ENCODE measurements at regions not wholly inside any gene's neighbourhood (a gene's known extent, or its start where the extent isn't known, plus 50 kb on each side); places are given as distances from the start of the nearest gene placed in this dataset.
"Not testable (repeated sequence)": the region's sequence is repeated elsewhere in the genome, so short reads cannot be mapped to it uniquely, and the experiment has no call there.

DNA sequence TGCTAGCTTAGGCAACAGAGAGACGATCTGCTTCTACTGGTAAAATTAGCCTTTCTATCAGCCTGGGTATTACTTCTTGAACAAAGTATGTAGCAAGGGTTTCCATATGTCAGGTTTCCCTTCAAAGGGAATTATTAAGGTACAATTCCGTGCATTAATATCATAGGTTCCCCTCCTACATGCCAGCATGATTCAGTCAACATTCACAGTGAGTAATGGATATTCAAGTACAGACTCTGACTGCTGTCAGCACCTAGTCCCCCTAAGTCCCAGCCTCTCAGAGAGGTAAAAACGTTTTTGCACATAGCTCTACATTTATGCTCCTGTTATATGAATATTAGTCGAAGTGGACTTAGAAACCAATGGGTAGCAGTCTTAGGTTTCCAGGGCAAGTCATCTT lies 322.4 kb upstream of the CCNG1 start:
- no peaks in the 10 kb centered on the region for H3K9me3 ChIP-seq (ENCODE audit: low read depth)
- no peak overlapping the region for H2AFZ ChIP-seq
- 78% methylated on average over 4 of the region's 4 CpGs for WGBS (ENCODE audit: low lambda C conversion rate, missing lambda C conversion rate)

DNA sequence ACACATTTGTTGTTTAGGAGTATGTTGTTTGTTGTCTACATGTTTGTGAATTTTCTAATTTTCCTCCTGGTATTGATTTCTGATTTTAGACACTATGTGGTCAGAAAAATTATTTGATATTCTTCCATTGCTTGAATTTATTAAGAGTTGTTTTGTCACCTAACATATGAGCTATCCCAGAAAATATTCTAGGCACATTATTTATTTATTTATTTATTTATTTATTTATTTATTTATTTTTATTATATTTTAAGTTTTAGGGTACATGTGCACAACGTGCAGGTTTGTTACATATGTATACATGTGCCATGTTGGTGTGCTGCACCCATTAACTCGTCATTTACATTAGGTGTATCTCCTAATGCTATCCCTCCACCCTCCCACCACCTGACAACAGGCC lies 320.8 kb upstream of the CCNG1 start:
- not testable (repeated sequence) for H4K20me1 ChIP-seq (ENCODE audit: insufficient read depth, poor library complexity, severe bottlenecking); DNase-seq (ENCODE audit: low spot score); H2AFZ ChIP-seq; H3K4me3 ChIP-seq; H3K9me3 ChIP-seq (ENCODE audit: low read depth); H3K27ac ChIP-seq; H3K79me2 ChIP-seq; H3K36me3 ChIP-seq (replicated peaks; ENCODE audit: insufficient read depth, low read depth); H3K4me2 ChIP-seq; H3K4me1 ChIP-seq (ENCODE audit: insufficient read depth); H3K27me3 ChIP-seq; H3K9me2 ChIP-seq (replicated peaks; ENCODE audit: insufficient read depth)
- 88% methylated on average over 2 of the region's 2 CpGs for WGBS (ENCODE audit: low lambda C conversion rate, missing lambda C conversion rate)

More for the DNA sequence above, 322.4 kb upstream of the CCNG1 start:
- DNase-seq (ENCODE audit: low spot score): no peak
- Histone ChIP-seq H3K4me1 (ENCODE audit: insufficient read depth) (no peaks in the 10 kb centered on the region), H3K4me2 (no peak overlapping the region), H3K27me3 (no peaks in the 10 kb centered on the region), H3K36me3 (replicated peaks; ENCODE audit: insufficient read depth, low read depth) (no peaks in the 10 kb centered on the region), H3K27ac (no peak overlapping the region), H3K79me2 (no peaks in the 10 kb centered on the region), H4K20me1 (ENCODE audit: insufficient read depth, poor library complexity, severe bottlenecking) (no peaks in the 10 kb centered on the region), H3K9me2 (replicated peaks; ENCODE audit: insufficient read depth) (no peaks in the 10 kb centered on the region), H3K4me3 (no peak overlapping the region)
- TF ChIP-seq EZH2phosphoT487 (IDR thresholded peaks at IDR 0.05; ENCODE audit: low read depth, severe bottlenecking, unreplicated experiment): no peak
- TF ChIP-seq, protein P1, sequence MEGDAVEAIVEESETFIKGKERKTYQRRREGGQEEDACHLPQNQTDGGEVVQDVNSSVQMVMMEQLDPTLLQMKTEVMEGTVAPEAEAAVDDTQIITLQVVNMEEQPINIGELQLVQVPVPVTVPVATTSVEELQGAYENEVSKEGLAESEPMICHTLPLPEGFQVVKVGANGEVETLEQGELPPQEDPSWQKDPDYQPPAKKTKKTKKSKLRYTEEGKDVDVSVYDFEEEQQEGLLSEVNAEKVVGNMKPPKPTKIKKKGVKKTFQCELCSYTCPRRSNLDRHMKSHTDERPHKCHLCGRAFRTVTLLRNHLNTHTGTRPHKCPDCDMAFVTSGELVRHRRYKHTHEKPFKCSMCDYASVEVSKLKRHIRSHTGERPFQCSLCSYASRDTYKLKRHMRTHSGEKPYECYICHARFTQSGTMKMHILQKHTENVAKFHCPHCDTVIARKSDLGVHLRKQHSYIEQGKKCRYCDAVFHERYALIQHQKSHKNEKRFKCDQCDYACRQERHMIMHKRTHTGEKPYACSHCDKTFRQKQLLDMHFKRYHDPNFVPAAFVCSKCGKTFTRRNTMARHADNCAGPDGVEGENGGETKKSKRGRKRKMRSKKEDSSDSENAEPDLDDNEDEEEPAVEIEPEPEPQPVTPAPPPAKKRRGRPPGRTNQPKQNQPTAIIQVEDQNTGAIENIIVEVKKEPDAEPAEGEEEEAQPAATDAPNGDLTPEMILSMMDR (IDR thresholded peaks at IDR 0.05; ENCODE audit: poor library complexity): no peak
- no peak for TF ChIP-seq EZH2 (IDR thresholded peaks at IDR 0.05; ENCODE audit: borderline replicate concordance)

DNA sequence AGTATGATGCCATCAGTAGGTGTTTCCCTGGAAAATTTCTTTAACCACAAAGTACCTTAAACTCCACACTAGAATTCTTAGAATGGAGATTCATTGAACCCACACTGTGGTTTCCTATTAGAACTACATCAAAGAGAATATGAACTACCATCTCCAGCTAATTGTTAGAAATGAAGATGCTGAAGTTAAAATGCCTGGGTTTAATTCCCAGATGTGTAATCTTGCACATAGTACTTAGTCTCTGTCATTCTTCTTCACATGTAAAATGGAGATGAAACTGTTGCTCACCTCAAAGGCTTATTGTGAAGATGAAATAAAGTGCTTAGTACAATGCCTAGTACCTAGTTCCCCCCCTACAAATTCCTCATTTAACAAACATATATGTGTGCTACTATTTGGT lies 303.3 kb upstream of the CCNG1 start:
- TF ChIP-seq EZH2 (IDR thresholded peaks at IDR 0.05; ENCODE audit: borderline replicate concordance): no peak
- TF ChIP-seq, protein P1 (IDR thresholded peaks at IDR 0.05; ENCODE audit: poor library complexity): no peak
- TF ChIP-seq EZH2phosphoT487 (IDR thresholded peaks at IDR 0.05; ENCODE audit: low read depth, severe bottlenecking, unreplicated experiment): no peak
- no peak overlapping the region for H2AFZ ChIP-seq
- no peaks in the 10 kb centered on the region for H3K36me3 ChIP-seq (replicated peaks; ENCODE audit: insufficient read depth, low read depth)
- H3K4me2 ChIP-seq: no peak overlapping the region
- H3K27ac ChIP-seq: no peak overlapping the region
- no peaks in the 10 kb centered on the region for H4K20me1 ChIP-seq (ENCODE audit: insufficient read depth, poor library complexity, severe bottlenecking)
- no peaks in the 10 kb centered on the region for H3K79me2 ChIP-seq
- no peaks in the 10 kb centered on the region for H3K9me2 ChIP-seq (replicated peaks; ENCODE audit: insufficient read depth)
- no peak overlapping the region for H3K4me3 ChIP-seq
- no peaks in the 10 kb centered on the region for H3K9me3 ChIP-seq (ENCODE audit: low read depth)
- no peaks in the 10 kb centered on the region for H3K4me1 ChIP-seq (ENCODE audit: insufficient read depth)
- no peak for DNase-seq (ENCODE audit: low spot score)
- no peaks in the 10 kb centered on the region for H3K27me3 ChIP-seq

DNA sequence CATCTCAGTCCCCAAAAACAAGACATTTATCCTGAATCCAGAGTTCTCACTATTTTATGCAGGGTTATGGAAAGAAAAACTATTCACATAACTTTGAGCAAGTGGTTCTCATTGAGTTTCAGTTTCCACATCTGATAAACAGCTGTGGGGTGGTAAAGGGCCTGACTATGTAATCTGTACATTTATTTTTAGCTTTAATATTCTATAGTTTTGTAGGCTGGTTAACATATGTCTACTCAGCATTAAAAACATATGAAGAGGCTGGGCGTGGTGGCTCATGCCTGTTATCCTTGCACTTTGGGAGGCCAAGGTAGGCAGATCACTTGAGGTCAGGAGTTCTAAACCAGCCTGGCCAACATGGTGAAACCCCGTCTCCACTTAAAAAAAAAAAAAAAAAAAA lies 301.5 kb upstream of the CCNG1 start:
- H3K27me3 ChIP-seq: no peaks in the 10 kb centered on the region
- H3K9me3 ChIP-seq (ENCODE audit: low read depth): no peaks in the 10 kb centered on the region
- no peaks in the 10 kb centered on the region for H4K20me1 ChIP-seq (ENCODE audit: insufficient read depth, poor library complexity, severe bottlenecking)
- DNase-seq (ENCODE audit: low spot score): no peak
- no peak overlapping the region for H3K27ac ChIP-seq
- H2AFZ ChIP-seq: no peak overlapping the region
- no peaks in the 10 kb centered on the region for H3K4me1 ChIP-seq (ENCODE audit: insufficient read depth)
- TF ChIP-seq EZH2phosphoT487 (IDR thresholded peaks at IDR 0.05; ENCODE audit: low read depth, severe bottlenecking, unreplicated experiment) (no peak), EZH2 (IDR thresholded peaks at IDR 0.05; ENCODE audit: borderline replicate concordance) (no peak)
- TF ChIP-seq, protein P1 (IDR thresholded peaks at IDR 0.05; ENCODE audit: poor library complexity): no peak
- WGBS (ENCODE audit: low lambda C conversion rate, missing lambda C conversion rate): 98% methylated on average over 2 of the region's 2 CpGs
- H3K36me3 ChIP-seq (replicated peaks; ENCODE audit: insufficient read depth, low read depth): no peaks in the 10 kb centered on the region
- no peak overlapping the region for H3K4me3 ChIP-seq
- no peaks in the 10 kb centered on the region for H3K9me2 ChIP-seq (replicated peaks; ENCODE audit: insufficient read depth)
- no peak overlapping the region for H3K4me2 ChIP-seq
- no peaks in the 10 kb centered on the region for H3K79me2 ChIP-seq
